DND-41 (cell line): ENCODE measurements at regions not wholly inside any gene's neighbourhood (a gene's known extent, or its start where the extent isn't known, plus 50 kb on each side); places are given as distances from the start of the nearest gene placed in this dataset.

ENCODE experiments used
- ATAC-seq: fragments of 200-7000 bp; cut with Tn5 transposase; 3 replicates; pipeline ENCODE4 v1.9.1; 2021; ENCODE audit warnings: low read depth; ENCODE audit not compliant: insufficient read depth
- DNase-seq: peaks from one replicate; pipeline ENCODE4 v3.0.0-alpha.2; 2020
- H2AFZ ChIP-seq: 2 replicates; pipeline ENCODE4 v1.6.0; 2012; ENCODE audit warnings: low read depth, low read length
- H3K27ac ChIP-seq: 2 replicates; pipeline ENCODE4 v1.5.1; 2012; ENCODE audit warnings: low read length, inconsistent platforms
- H3K27me3 ChIP-seq: fragments of 200-600 bp; sonication (generic); 2 replicates; pipeline ENCODE4 v1.6.0; 2012; ENCODE audit warnings: low read length, mild to moderate bottlenecking, inconsistent platforms; ENCODE audit not compliant: insufficient read depth, poor library complexity
- H3K36me3 ChIP-seq: 2 replicates; pipeline ENCODE4 v1.5.1; 2012; ENCODE audit warnings: low read length, inconsistent platforms; ENCODE audit not compliant: insufficient read depth
- H3K4me1 ChIP-seq: 2 replicates; pipeline ENCODE4 v1.5.1; 2012; ENCODE audit warnings: mild to moderate bottlenecking, low read length; ENCODE audit not compliant: insufficient read depth
- H3K4me2 ChIP-seq: 2 replicates; pipeline ENCODE4 v1.6.0; 2012; ENCODE audit warnings: mild to moderate bottlenecking, moderate library complexity, low read length, inconsistent platforms; ENCODE audit not compliant: insufficient read depth
- H3K4me3 ChIP-seq, 2 experiments: fragments of 200-600 bp in 1 of 2; shearing (Covaris generic) in 1 of 2; 2 replicates each; pipeline ENCODE4 v1.5.1; 2012 to 2016; ENCODE audit warnings: inconsistent platforms in 2 of 2, low read length in 2 of 2, mild to moderate bottlenecking in 2 of 2, low read depth in 1 of 2, moderate library complexity in 1 of 2
- H3K79me2 ChIP-seq: 2 replicates; pipeline ENCODE4 v1.6.0; 2012; ENCODE audit warnings: low read length, inconsistent platforms; ENCODE audit not compliant: insufficient read depth
- H3K9ac ChIP-seq: 2 replicates; pipeline ENCODE4 v1.6.0; 2012; ENCODE audit warnings: low read depth, mild to moderate bottlenecking, inconsistent platforms, low read length, moderate library complexity
- H3K9me3 ChIP-seq: 2 replicates; pipeline ENCODE4 v1.5.1; 2012; ENCODE audit warnings: low read length, moderate library complexity, mild to moderate bottlenecking, inconsistent platforms; ENCODE audit not compliant: insufficient read depth, severe bottlenecking
- H4K20me1 ChIP-seq: 2 replicates; pipeline ENCODE4 v1.6.0; 2012; ENCODE audit warnings: low read length; ENCODE audit not compliant: insufficient read depth
- EZH2 ChIP-seq: IDR thresholded peaks from 3 replicates; pipeline ENCODE4 v1.6.1; 2012; ENCODE audit warnings: borderline replicate concordance, low read depth, mild to moderate bottlenecking, moderate library complexity, low read length, inconsistent platforms; ENCODE audit not compliant: severe bottlenecking
- TF ChIP-seq, protein P1 (sequence below): IDR thresholded peaks from 2 replicates; pipeline ENCODE4 v1.5.1; 2012; ENCODE audit warnings: borderline replicate concordance, low read length, moderate library complexity, mild to moderate bottlenecking; ENCODE audit not compliant: poor library complexity, severe bottlenecking; ENCODE audit errors: extremely low read depth

DNA sequence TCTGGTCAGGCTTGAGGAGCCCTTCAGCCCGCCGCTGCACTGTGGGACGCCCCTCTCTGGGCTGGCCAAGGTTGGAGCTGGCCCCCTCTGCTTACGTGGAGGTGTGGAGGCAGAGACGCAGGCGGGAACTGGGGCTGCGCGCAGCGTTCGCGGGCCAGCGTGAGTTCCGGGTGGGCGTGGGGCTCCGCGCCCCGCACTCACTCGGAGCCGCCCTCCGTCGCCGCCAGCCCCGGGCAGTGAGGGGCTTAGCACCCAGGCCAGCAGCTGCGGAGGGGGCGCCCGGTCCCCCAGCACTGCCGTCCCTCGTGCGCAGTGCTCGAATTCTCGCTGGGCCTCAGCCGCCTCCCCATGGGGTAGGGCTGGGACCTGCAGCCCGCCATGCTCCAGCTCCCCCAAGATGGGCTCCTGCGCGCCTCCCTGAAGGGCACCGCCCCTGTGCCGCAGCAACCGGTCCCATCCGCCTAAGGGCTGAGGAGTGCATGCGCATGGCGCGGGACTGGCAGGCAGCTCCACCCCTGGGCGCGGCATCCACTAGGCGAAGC, 695.9 kb downstream of the EPHA7 start:
- no peak for ATAC-seq
- Histone ChIP-seq H3K27ac (no peak overlapping the region), H4K20me1 (no peaks in the 10 kb centered on the region)

DNA sequence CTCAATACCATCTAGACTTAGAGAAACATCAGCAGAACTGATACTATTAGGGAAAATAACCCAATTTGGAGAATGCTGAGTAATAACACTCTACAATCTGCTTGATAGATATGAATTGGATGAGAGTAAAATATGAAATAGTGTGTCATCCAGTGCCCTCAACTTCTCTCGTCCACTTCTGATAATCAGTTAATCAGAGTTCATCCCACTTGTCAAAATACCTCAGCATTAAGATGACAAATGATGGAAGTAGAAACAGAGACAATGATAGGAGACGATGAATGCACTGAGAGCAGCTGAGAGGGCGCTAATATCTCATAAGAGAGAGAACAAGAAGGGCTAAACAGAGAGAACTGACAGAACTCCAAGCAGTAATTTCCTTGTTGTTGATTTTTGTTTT, 699.6 kb downstream of the EPHA7 start:
- TF ChIP-seq, protein P1, sequence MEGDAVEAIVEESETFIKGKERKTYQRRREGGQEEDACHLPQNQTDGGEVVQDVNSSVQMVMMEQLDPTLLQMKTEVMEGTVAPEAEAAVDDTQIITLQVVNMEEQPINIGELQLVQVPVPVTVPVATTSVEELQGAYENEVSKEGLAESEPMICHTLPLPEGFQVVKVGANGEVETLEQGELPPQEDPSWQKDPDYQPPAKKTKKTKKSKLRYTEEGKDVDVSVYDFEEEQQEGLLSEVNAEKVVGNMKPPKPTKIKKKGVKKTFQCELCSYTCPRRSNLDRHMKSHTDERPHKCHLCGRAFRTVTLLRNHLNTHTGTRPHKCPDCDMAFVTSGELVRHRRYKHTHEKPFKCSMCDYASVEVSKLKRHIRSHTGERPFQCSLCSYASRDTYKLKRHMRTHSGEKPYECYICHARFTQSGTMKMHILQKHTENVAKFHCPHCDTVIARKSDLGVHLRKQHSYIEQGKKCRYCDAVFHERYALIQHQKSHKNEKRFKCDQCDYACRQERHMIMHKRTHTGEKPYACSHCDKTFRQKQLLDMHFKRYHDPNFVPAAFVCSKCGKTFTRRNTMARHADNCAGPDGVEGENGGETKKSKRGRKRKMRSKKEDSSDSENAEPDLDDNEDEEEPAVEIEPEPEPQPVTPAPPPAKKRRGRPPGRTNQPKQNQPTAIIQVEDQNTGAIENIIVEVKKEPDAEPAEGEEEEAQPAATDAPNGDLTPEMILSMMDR, result no peak
- no peak for TF ChIP-seq EZH2
- no peaks in the 10 kb centered on the region for H3K36me3 ChIP-seq
- no peaks in the 10 kb centered on the region for H3K79me2 ChIP-seq
- no peaks in the 10 kb centered on the region for H3K4me1 ChIP-seq
- no peaks in the 10 kb centered on the region for H3K27me3 ChIP-seq
- H3K4me3 ChIP-seq, result no peak overlapping the region
- H3K4me2 ChIP-seq, result no peak overlapping the region
- ATAC-seq, result no peak
- H3K9me3 ChIP-seq, result no peaks in the 10 kb centered on the region
- H2AFZ ChIP-seq, result no peak overlapping the region
- DNase-seq, result no peak
- no peak overlapping the region for H3K27ac ChIP-seq
- no peaks in the 10 kb centered on the region for H4K20me1 ChIP-seq
- no peak overlapping the region for H3K9ac ChIP-seq

More for the DNA sequence above, 695.9 kb downstream of the EPHA7 start:
- Histone ChIP-seq H3K36me3 (no peaks in the 10 kb centered on the region), H3K79me2 (no peaks in the 10 kb centered on the region), H3K4me1 (no peaks in the 10 kb centered on the region), H3K4me2 (no peak overlapping the region), H3K9ac (no peak overlapping the region), H3K27me3 (no peaks in the 10 kb centered on the region), H3K9me3 (no peaks in the 10 kb centered on the region), H3K4me3 (no peak overlapping the region), H2AFZ (no peak overlapping the region)
- no peak for DNase-seq
- no peak for TF ChIP-seq EZH2
- TF ChIP-seq, protein P1, result no peak

DNA sequence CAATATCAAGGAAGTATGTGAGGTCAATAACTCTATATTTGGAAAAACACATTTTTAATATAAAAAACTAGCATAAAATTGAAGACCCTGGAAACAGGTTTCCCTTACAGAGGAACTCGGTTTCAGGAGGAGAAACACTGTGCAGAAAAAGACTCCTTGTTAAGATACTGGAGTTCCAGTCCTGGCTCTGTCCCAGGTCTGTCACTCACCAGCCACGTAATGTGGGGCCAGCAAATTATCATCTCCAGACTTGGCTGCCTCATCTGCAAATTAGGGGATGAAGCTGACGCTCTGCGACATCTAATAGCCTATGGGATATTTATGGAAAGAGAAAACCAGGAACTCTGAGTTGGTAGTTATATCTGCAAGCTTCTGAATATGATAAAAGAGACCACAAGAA, 702.7 kb downstream of the EPHA7 start:
- DNase-seq, result no peak
- Histone ChIP-seq H3K27me3 (no peaks in the 10 kb centered on the region), H3K9ac (no peak overlapping the region), H3K27ac (no peak overlapping the region), H2AFZ (no peak overlapping the region), H3K79me2 (no peaks in the 10 kb centered on the region), H3K36me3 (no peaks in the 10 kb centered on the region), H3K4me2 (no peak overlapping the region), H3K4me3 (no peak overlapping the region), H4K20me1 (no peaks in the 10 kb centered on the region), H3K4me1 (no peaks in the 10 kb centered on the region), H3K9me3 (no peaks in the 10 kb centered on the region)
- ATAC-seq, result no peak
- no peak for TF ChIP-seq EZH2
- TF ChIP-seq, protein P1, result no peak

DNA sequence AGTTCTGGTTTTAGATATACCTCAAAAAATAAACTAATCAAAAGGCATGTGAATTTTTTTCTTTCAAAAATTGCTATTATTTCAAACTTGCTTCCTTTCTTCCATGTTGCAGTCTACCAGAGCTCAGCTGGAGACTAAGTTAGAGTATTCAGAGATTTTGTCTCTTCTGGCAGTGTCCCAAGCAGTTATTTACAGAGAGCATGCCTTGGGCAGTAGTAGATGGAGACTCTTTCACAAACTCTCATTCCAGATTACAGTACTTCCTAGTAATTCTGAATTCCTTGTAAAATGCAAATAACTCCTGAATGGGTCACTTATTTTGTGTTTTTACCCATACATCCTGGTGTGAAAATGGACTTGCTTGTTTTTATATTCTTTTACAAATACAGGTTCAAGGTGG, 703.4 kb downstream of the EPHA7 start:
- no peaks in the 10 kb centered on the region for H4K20me1 ChIP-seq
- no peak overlapping the region for H3K9ac ChIP-seq
- no peak overlapping the region for H2AFZ ChIP-seq
- TF ChIP-seq, protein P1, result no peak
- no peak for TF ChIP-seq EZH2
- H3K27ac ChIP-seq, result no peak overlapping the region
- no peaks in the 10 kb centered on the region for H3K27me3 ChIP-seq
- no peaks in the 10 kb centered on the region for H3K4me1 ChIP-seq
- no peaks in the 10 kb centered on the region for H3K79me2 ChIP-seq
- ATAC-seq (no peak), DNase-seq (no peak)
- no peak overlapping the region for H3K4me3 ChIP-seq
- H3K4me2 ChIP-seq, result no peak overlapping the region
- H3K36me3 ChIP-seq, result no peaks in the 10 kb centered on the region
- H3K9me3 ChIP-seq, result no peaks in the 10 kb centered on the region
